ENCODE measurements at regions not wholly inside any gene's neighbourhood (a gene's known extent, or its start where the extent isn't known, plus 50 kb on each side); places are given as distances from the start of the nearest gene placed in this dataset.
A peak's percentile ranks its signal among the peaks of the same experiment; 100 is the strongest.

- no peak for DNase-seq
Measured at GRCh38 chr13:59178344-59178743, 985.4 kb downstream of the DIAPH3 start.

- DNase-seq: no peak
Measured at GRCh38 chr13:59182241-59182640, 981.5 kb downstream of the DIAPH3 start.

- no peak for DNase-seq
Measured at GRCh38 chr13:59197397-59197796, 966.3 kb downstream of the DIAPH3 start.

- no peak for DNase-seq
Measured at GRCh38 chr13:59201841-59202240, 961.9 kb downstream of the DIAPH3 start.

- no peak for DNase-seq
Measured at GRCh38 chr13:59203855-59204254, 959.9 kb downstream of the DIAPH3 start.

GRCh38 chr13:59205501-59205900, 958.2 kb downstream of the DIAPH3 start:
- DNase-seq: no peak

- no peak for DNase-seq
Measured at GRCh38 chr13:59208405-59209195, 955.1 kb downstream of the DIAPH3 start.

- DNase-seq: no peak
Measured at GRCh38 chr13:59210543-59210942, 953.2 kb downstream of the DIAPH3 start.

GRCh38 chr13:59211606-59212005, 952.1 kb downstream of the DIAPH3 start:
- DNase-seq: no peak

- no peak for DNase-seq
Measured at GRCh38 chr13:59229401-59229800, 934.3 kb downstream of the DIAPH3 start.

- no peak for DNase-seq
Measured at GRCh38 chr13:59229861-59230260, 933.9 kb downstream of the DIAPH3 start.

- no peak for DNase-seq
Measured at GRCh38 chr13:59230484-59231264, 933.1 kb downstream of the DIAPH3 start.

- DNase-seq: peak; percentile 56
Measured at GRCh38 chr13:59236309-59236919, 927.3 kb downstream of the DIAPH3 start.

- DNase-seq: no peak
Measured at GRCh38 chr13:59236944-59237343, 926.8 kb downstream of the DIAPH3 start.

GRCh38 chr13:59247171-59247570, 916.6 kb downstream of the DIAPH3 start:
- no peak for DNase-seq

GRCh38 chr13:59250336-59251189, 913.2 kb downstream of the DIAPH3 start:
- DNase-seq: no peak

- no peak for DNase-seq
Measured at GRCh38 chr13:59259165-59260000, 904.3 kb downstream of the DIAPH3 start.

GRCh38 chr13:59261928-59262488, 901.7 kb downstream of the DIAPH3 start:
- no peak for DNase-seq

- no peak for DNase-seq
Measured at GRCh38 chr13:59263531-59263930, 900.2 kb downstream of the DIAPH3 start.

GRCh38 chr13:59266478-59267063, 897.2 kb downstream of the DIAPH3 start:
- no peak for DNase-seq

- no peak for DNase-seq
Measured at GRCh38 chr13:59269476-59269875, 894.3 kb downstream of the DIAPH3 start.
